DMS79 (cell line): ENCODE measurements at regions not wholly inside any gene's neighbourhood (a gene's known extent, or its start where the extent isn't known, plus 50 kb on each side); places are given as distances from the start of the nearest gene placed in this dataset.
"Not testable (repeated sequence)": the region's sequence is repeated elsewhere in the genome, so short reads cannot be mapped to it uniquely, and the experiment has no call there.

ENCODE experiments used
- DNase-seq: peaks from one replicate; lab custom pipeline; 2025; lab: John Stamatoyannopoulos, UW

DNA sequence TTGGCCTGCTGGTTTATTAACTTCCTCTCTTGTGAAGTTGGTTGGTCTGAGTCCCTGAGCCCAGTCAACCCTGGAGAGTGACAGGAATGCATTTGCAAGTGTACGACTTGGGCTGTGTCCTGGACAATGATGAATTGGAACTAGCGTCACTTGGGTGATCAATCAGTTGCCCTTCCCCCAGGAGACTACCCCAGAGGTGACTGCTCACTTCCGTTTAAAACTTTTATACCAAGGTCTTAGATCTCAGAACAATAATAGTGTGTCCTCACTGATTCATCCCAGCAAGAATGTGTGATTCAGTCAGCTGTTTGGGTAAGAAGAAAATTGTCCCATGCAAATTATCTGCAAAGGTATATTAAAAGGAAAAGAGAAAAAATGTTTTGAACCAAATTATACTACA, 102.9 kb upstream of the ARMC3 start:
- no peak for DNase-seq

GRCh38 chr10:22824520-22824919, 103.3 kb upstream of the ARMC3 start:
- DNase-seq = no peak

DNA sequence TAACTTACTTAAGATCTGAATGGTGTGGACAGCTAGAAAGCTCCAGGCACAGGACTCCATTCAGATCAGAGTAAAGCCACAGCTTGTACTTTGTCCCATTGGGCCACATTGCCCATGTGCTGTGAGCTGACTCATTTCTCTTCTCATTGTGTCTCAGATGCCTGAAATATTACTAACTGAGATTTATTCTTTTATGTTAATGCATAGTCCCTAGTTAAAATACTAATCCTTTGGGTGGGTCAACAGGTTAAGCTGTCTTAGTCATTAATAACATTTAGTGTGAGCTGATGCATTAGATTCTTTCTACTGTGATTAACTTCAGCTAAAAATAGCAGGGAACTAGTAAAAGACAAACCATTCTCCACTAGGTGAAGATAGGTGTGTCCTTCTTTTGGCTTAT, 104.7 kb upstream of the ARMC3 start:
- no peak for DNase-seq

DNA sequence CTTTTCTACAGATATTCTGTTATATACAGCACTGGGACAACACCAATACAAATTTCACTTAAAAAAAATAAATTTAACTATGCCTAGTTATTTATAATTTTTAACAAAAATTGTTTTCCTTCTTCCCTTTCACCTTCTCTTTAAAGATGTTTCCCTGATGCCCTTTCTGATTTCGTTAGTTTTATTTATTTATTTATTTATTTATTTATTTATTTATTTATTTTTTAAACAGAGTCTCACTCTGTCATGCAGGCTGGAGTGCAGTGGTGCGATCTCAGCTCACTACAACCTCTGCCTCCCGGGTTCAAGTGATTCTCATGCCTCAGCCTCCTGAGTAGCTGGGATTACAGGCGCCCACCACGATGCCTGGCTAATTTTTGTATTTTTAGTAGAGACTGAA, 105.9 kb upstream of the ARMC3 start:
- DNase-seq = not testable (repeated sequence)

GRCh38 chr10:22821501-22821900, 106.4 kb upstream of the ARMC3 start:
- DNase-seq = no peak

GRCh38 chr10:22816298-22816653, 101.9 kb upstream of the PIP4K2A start:
- no peak for DNase-seq

DNA sequence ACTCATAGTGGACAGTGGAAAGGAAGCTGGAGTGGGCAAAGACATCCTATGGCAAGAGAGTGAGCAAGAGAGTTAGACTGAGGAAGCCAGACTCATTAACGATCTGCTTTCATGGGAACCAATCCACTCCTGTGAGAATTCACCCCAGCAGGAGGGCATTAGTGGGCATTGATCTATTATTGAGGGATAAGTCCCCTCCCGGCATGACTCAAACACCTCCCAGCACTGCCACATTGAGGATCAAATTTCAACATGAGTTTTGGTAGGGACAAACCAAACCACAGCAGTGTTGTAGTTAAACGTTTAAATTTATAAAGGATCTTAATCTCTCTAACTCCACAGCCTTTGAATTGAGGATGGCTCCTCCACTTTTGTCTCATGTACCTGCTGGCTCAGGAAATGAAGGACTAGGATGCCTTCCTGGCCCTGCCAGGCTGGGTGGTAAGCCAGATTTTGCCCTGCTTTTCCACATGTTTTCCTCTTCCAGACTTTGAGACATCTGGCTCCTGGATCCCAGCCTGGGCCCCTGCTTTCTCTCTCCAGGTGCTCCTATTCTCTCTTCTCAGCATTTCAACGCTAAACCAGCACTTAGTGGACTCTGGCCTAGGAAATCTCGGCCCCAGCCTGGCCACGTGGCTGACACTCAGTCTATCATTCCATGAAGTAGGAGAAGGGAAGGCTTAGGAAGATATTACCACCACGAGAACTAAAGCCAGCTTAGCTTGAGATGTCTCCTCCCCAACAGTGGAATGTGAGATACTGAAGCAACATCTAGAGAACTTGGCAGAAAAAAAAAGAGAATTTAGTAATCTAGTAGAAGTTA, 96.5 kb upstream of the PIP4K2A start:
- no peak for DNase-seq

DNA sequence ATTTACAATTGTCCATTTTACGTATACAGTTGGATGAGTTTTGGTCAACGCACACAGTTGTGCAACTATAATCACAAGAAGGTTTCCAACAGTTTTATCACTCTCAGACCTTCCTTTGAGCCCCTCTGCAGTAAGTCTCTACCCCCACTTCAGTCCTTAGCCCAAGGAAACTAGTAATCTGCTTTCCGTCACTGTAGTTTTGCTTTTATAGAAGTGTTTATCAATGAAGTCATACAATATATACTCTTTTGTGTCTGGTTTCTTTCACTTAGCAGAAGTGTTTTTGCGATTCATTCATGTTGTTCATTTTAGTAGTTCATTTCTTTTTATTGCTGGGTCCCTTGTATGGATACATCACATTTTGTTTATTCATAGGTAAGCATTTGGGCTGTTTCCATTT, 92.9 kb upstream of the PIP4K2A start:
- no peak for DNase-seq

GRCh38 chr10:22805304-22805703, 90.9 kb upstream of the PIP4K2A start:
- DNase-seq = no peak

DNA sequence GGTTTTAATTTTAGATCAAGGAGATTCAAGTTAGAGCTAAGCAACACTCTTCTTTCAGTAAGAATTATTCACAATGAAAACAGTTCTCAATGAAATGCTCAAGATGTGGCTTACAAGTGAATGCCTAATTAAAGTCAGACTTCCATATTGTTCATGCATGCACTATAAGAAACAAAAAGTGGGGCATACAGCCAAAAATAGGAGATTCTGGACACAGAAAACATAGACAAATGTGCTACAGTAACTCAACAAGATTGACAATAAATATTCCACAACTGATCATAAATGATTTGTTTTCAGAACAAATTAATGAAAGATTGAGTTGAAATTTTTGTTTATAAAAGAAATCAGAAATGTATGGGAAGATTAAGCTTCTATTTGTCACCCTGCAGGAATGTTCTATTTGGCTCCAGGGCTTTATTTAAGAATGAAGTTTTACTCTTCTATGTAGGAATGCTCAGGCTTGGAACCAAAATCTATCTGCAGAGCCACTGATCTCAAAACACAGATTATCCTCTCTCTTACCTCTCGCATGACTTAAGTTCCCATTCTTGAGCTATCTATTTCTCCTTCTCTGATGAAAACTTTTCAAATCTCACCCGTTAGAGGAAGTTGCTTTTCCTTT, 89.0 kb upstream of the PIP4K2A start:
- no peak for DNase-seq

DNA sequence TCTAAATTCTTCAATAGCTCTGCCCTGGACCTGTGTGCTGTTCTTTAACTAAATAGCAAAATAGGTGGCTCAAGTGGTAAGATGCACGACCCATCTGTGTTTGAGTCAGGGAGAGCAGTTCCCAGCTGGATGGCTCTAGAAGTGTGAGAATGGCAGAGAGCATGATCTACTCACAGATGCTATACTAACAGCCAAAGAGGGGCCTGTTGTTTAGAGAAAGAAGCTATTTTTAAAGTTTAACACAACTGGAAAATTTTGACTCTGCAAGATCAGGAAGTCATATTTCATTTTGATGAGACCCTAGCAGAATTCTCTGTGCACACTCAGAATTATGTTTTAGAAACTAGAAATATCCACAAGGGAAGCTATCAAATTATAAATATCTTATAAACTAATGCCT, 87.4 kb upstream of the PIP4K2A start:
- no peak for DNase-seq

DNA sequence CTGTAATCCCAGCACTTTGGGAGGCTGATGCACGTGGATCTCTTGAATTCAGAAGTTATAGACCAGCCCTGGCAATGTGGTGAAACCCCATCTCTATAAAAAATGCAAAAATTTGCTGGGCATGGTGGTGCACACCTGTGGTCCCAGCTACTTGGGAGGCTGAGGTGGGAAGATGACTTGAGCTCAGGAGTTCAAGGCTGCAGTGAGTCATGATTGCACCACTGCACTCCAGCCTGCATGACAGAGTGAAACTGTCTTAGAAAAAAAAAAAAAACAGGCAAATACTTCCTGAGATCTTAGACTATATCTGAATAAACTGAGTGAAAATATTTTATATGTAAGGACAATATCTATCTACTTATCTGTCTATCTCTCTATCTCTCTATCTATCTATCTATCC, 83.4 kb upstream of the PIP4K2A start:
- not testable (repeated sequence) for DNase-seq

GRCh38 chr10:22795546-22795945, 81.2 kb upstream of the PIP4K2A start:
- DNase-seq = no peak

- no peak for DNase-seq
These were observed 77.8 kb upstream of the PIP4K2A start for GRCh38 chr10:22792161-22792560.

GRCh38 chr10:22791665-22792064, 77.3 kb upstream of the PIP4K2A start:
- DNase-seq = no peak

- DNase-seq = no peak
These were observed 70.3 kb upstream of the PIP4K2A start for GRCh38 chr10:22784668-22785067.

DNA sequence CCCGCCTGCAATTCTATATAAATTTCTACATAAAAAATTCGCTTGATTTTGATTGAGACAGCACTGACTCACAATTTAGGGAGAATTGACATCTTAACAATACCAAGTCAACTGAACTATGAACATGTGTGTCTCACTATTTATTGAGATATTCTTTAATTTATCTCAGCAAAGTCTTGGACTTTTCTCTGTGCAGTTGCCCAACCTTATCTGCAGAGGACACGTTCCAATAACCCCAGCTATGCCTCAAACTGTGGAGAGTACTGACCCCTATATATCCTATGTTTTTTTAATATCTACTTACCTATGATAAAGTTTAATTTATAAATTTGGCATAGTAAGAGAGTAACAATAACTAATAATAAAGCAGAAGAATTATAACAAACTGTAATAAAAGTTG, 69.4 kb upstream of the PIP4K2A start:
- no peak for DNase-seq

- DNase-seq = no peak
These were observed 66.1 kb upstream of the PIP4K2A start for GRCh38 chr10:22780474-22780885.

- no peak for DNase-seq
These were observed 65.1 kb upstream of the PIP4K2A start for GRCh38 chr10:22779331-22780019.

- DNase-seq = no peak
These were observed 59.7 kb upstream of the PIP4K2A start for GRCh38 chr10:22774102-22774501.

DNA sequence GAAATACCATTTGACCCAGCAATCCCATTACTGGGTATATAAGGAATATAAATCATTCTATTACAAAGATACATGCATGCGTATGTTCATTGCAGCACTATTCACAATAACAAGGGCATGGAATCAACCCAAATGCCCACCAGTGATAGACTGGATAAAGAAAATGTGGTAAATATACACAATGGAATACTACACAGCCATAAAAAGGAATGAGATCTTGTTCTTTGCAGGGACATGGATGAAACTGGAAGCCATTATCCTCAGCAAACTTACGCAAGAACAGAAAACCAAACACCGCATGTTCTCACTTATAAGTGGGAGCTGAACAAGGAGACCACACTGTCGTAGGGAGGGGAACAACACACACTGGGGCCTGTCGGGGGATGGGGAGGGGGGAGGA, 57.3 kb upstream of the PIP4K2A start:
- not testable (repeated sequence) for DNase-seq

GRCh38 chr10:22770270-22770669, 55.9 kb upstream of the PIP4K2A start:
- no peak for DNase-seq

- DNase-seq = no peak
These were observed 53.5 kb upstream of the PIP4K2A start for GRCh38 chr10:22767859-22768258.
